GM12873 (cell line): ENCODE measurements at regions not wholly inside any gene's neighbourhood (a gene's known extent, or its start where the extent isn't known, plus 50 kb on each side); places are given as distances from the start of the nearest gene placed in this dataset.

ENCODE experiments used
- CTCF ChIP-seq: IDR thresholded peaks from 2 replicates; pipeline ENCODE4 v1.5.1; 2012; ENCODE audit warnings: low read depth, mild to moderate bottlenecking, moderate library complexity, low read length, control low read depth; ENCODE audit not compliant: insufficient read depth; ENCODE audit errors: missing control alignments

DNA sequence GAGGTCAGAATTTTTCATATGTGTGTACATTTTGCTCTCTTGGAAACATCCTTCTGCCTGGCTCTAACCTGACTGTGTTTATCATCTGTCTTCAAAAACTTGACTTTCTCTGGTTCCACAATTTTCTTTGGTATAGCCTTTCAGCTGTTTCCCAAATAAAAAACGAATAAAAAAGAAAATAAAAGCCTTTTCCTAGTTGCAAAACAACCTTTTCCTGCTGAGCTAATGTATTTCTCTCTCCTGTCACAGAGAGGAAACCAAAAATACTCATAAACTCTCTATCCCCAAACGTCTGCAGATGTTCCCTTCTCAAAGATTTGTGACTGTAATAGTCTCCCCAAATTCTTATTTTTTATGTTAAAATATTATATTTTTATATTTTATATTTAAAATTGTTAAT is 505.3 kb upstream of the SLC39A10 start:
- no peak for TF ChIP-seq CTCF

DNA sequence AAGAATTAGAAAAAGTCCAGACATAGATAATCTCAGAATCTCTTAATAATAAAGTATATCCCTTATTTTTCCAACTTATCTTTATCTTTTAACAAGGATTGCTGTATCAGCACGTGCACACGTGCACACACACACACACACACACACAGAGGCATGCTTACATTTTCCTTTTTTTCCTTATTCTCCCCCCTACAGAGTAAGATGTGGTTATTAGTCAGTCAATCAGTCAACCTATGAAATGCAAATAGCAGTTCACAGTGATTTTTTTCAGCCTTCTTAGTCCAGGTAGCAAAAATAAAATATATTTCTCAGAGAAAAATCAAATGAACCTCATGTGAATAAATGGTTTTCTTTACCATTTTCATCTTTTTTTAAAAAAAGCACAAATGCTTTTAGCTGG is 506.2 kb upstream of the SLC39A10 start:
- TF ChIP-seq CTCF: no peak

- no peak for TF ChIP-seq CTCF
These were observed 509.0 kb upstream of the SLC39A10 start for GRCh38 chr2:195148004-195148403.

DNA sequence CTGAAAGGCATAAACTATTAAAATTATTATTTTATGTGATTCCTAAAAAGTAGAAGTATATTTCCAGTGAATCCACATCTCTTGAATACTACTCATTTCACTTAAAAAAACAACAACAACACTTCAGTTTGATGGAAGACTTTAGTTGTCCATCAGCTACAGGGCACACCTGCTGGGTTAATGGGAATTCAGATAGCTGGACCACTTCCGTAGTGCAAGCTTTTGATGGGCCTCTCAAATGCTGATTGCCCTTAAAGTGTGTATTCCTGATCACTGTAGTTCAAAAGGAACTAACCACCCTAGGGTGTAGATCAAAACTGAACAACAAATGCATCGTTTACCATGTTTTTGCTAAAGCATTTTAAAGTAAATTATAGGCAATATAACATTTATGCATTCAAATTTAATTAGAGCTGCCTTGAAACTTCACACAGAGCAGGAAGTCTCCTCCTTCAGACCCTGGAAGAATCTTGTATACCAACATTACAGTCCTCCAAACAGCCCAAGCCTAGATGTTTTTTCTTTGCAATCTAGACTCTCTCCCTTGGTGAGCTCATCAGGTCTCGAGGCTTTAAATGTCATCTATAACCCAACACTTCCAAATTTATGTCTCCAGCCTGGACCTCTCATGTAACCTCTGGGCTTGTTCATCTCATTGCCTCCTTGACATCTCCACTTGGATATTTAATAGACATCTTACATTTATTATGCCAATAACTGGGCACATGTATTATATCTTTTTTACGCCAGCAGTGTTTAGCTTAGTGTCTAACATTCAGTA is 510.1 kb upstream of the SLC39A10 start:
- TF ChIP-seq CTCF: no peak

GRCh38 chr2:195138435-195138834 is 518.6 kb upstream of the SLC39A10 start:
- no peak for TF ChIP-seq CTCF

DNA sequence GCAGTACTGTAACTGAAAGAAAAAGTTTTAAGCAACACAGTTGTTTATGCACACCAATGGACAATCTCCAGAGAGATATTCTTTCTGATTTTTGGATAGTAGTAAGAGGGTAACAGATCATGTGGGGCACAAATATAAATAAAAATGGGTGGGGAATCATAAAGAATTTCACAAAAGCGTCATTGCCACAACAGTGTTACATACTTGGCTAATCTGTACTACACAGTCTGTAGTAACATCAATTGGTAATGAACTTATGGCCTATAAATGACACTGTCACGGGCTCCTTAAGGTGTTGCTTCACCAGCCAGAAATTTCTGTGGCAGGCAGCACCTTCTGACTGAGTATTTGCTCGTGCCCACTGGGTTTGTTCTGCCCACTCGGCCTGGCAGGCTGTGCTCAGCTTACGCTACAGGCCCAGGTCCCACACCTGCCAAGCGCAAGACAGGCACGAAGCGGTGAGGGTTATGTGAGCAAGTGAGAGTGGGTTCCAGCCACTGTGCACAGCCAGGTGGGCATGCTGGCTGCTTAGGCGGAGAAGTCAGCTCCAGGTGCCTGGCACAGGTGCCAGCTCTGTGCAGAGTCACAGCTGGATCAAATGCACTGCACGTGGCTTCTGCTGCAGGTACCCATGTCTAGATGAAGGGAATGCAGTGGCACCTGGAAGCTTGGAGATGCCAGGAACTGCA is 532.5 kb upstream of the SLC39A10 start:
- TF ChIP-seq CTCF: no peak

DNA sequence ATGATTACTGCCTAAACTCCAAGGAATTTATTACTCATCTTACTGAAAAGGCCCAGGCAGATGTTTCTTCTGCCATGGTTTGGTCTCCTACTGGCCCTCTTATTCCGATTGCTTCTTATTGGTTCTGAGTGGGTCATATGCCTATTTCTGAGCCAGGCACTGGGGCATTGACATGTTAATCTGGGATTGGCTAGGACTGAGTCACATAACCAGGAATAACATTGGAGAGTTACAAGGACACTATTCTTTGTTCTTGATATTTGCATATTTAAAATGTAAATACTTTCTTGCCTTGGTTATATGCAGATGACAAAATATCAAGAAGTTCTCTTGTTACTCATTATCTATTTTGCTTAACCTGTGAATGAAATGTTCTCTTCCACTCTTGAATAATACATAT is 534.4 kb upstream of the SLC39A10 start:
- no peak for TF ChIP-seq CTCF
